IPS DF 4.7 (cell line): ENCODE measurements at regions not wholly inside any gene's neighbourhood (a gene's known extent, or its start where the extent isn't known, plus 50 kb on each side); places are given as distances from the start of the nearest gene placed in this dataset.

ENCODE experiments used
- DNase-seq: peaks from one replicate; pipeline ENCODE4 v3.0.0-alpha.2; 2013; ENCODE audit warnings: low spot score; ENCODE audit errors: extremely low read depth

DNA sequence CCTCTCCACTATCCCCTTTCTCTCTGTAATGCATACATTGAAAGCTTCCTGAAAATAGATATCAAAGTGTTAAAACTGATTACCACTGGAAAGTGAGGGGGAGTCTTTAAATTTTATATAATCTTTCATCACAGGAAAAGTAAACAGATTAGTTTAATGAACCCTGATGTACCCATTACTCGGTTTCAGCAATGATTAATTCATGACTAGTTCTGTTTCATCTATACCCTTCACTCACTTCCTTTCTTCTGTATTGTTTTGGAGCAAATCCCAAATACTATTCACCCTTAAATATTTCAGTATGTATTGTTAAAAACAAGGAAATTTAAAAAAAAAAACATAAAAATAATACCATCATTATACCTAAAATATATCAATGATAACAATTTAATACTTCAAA, 67.3 kb upstream of the TMCC3 start:
- DNase-seq: no peak

DNA sequence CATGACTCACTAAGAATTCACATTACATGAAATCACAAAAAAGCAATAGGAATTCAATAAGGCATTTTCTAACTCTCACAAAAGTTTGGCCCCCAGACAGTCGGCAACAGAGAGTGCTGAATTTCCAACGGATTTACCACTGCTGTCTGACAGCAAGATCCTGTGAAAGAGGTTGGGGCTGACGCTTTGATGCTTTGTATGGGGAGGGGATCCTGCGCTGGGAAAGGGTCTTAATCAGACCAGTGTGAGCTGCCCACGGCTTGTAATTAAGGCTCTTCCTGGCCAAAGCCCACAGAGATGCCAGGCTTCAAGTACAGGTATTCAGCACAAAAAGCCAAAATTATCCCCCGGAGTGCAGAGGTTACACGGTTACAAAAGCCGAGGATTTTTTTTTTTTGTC, 66.8 kb upstream of the TMCC3 start:
- no peak for DNase-seq

DNA sequence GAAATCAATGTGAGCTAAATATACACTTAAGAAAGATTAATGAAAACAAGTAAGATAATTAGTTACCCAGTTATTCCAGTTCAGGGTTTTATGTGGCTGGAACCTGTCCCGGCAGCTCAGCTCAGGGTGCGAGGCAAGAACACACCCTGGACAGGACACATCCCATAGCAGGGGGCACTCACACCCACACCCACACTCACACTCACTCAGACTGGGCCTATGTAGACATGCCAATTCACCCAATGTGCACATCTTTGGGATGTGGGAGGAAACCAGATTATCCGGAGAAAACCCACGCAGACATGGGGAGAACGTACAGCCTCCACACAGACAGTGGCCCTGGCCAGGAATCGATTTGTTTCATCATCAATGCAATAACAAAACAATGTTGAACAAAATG, 66.0 kb upstream of the TMCC3 start:
- no peak for DNase-seq

DNA sequence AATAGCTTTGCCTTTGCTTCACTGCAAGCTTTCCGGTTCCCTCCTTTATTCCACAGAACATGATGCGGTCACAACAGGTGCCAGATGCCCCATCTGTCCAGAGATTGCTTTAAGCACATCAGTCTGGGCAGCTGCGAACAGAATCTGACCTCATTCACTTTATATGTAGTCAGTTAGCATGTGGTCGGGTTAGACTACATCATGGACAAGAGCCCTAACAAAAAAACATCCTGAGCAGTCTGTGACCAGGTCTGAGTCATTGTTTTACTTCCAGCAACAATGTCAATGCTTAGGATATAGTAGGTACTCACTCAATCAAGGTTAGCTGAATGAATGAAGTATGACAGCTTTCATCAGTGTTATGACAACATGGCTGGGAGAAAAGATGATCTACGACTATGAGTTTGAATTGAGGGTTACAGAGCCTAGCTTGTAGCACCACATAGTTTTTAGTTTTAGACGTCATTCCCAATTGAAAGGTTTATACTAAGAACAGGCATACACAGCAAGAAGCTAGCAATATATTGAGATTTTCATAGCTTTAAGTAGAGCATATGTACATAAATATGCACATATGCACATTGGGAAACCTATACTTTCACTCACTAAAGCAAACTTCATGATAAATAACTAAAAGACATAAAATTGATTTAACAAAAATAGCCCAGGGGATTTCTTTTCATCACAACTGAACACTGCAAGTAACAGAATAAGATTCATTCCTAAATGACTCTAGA, 64.2 kb upstream of the TMCC3 start:
- DNase-seq: no peak

DNA sequence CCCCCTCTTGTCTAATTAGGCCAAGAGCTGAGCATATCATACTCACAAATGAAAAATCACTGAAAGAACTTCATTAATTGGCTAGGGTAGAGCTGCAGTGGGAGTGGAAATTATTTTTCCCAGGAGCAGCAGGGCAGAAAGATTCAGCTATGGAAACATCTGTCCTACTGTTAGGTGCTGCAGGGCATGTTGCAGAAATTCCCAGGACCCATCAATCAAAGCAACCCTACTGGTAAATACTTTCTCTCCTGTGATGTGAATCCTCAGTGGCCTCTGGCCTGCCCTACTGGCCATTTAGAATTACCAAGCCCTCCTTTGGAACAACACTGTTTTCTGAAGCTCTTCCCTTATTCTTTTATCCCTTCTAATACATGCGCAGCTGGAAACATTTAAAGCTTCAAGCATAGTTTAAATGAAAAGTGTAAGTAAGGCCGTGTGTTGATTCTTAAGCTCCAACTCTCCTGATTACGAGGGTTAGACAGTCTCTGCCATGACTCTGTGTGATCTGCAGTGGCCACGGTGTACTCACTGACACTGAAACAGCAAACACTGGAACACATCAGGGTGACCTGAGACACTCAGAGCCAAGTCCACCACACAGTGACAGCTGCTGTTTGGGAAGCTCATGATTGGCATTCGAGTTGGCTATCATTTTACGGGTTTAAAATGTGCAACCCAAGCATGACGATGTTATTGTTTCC, 62.6 kb upstream of the TMCC3 start:
- DNase-seq: no peak

DNA sequence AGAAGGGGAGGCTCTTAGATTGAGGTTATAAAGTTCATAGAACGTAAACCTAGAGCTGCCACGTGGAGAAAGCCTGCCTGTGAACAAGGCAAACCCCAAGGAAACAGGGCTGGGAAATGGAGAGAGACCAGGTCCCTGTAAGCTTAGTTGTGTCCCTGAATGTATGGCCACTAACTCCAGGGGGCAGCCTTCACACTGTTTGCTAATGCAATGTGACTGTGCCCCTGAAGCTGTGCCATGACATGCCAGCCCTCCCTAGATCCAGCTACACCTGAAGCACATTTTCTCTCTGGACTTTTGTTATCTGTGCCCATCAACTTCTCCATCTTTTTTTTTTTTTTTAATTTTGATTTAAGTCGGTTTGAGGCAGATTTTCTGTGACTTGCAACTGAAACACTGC, 60.6 kb upstream of the TMCC3 start:
- DNase-seq: no peak

DNA sequence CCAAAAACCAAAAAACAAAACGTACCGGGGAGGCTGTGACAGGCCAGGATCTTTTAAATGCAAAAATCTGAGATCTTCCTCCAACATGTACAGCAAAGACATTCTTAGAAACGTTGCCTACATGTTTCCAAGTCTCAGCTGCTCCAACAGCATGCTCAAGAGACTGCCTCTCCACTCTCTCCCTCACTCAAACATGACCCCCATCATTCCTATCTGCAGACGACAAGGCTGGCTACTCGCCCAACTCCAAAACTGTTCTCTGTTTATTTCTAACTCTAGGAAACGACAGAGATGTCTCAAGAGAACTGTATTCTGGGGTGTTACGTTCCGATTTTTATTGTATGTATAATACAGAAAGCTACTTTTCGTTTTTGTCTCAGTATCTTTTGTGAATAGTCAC, 57.5 kb upstream of the TMCC3 start:
- no peak for DNase-seq

DNA sequence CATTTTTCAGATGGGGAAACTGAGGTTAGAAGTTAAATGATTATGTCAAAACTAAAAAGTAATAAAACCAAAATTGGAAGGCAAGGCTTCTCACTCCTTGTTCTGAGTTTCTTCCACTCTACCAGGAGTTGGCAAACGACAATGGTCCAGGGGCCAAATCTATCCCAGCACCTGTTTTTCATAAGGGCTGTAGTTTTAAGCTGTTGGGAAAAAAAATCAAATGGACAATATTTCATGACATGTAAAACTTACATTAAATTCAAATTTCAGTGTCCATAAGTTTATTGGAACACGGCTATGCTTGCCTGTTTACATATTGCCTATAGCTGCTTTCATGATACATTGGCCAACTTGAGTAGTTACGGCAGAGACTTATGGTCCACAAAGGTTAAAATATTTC, 56.7 kb upstream of the TMCC3 start:
- DNase-seq: no peak

DNA sequence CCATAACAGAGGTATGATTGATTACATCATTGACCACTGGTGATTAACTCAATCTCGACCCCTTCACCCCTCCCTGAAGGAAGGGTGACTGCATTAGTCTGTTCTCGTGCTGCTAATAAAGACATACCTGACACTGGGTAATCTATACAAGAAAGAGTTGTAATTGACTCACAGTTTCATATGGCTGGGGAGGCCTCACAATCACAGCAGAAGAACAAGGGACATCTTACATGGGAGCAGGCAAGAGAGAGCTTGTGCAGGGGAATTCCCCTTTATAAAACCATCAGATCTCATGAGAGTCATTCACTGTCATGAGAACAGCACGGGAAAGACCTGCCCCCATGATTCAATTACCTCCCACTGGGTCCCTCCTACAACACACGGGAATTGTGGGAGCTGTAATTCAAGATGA, 55.9 kb upstream of the TMCC3 start:
- DNase-seq: no peak

DNA sequence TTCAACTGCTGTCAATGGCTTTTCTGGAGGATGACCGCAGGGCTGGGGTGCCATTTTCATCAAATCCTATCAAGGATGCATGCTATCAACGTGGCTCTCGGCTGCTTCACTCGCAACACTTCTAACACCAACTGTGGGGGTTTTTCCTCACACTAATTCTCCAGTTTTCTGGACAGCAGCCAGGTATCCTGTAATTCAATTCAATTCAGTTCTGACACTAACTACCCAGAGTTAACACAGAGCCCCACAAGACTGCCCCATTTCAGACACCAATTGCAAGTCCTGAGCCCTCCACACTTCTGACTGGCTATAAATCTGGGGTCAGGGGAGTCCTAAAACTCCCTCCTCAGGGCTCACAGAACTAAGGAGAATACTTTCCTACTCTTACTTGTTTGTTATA, 55.3 kb upstream of the TMCC3 start:
- no peak for DNase-seq

DNA sequence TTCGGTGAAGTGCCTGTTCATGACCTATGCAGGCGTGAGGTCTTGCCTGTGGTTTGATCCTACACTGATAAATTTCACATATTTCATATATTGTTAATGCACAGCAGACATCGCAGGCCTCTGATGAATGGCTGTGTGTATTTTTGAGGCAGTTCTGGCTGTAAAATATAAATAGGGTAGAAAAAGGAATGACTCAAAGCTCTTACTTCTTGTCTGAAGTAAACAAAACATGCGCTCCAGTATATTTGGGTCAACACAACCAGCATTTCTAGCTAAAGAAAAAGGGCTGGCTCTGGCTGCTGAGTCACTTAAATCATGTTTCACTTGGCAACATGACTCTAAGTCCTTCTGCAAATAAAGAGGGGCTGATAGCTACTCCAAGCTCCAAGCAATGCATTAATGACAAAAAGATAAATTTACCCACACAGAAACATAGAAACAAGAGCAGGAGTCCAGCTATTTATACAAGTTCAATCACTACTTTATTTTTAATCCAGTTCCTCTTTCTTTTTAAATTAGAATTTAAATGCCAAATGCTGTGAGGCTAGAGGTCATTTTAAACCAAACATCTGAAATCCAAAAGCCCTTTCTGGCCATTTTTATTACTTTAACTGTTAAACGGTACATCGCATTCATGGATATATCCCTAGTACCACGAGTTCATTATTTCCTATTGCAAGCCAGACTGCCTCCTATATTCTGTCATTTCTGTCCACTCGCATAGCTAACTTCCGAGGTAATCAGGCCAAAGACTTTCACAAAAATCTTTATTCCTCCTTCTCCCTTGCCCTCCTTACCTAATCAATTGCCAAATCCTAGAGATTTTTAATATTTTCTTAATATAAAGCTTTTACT, 54.3 kb upstream of the TMCC3 start:
- DNase-seq: no peak

DNA sequence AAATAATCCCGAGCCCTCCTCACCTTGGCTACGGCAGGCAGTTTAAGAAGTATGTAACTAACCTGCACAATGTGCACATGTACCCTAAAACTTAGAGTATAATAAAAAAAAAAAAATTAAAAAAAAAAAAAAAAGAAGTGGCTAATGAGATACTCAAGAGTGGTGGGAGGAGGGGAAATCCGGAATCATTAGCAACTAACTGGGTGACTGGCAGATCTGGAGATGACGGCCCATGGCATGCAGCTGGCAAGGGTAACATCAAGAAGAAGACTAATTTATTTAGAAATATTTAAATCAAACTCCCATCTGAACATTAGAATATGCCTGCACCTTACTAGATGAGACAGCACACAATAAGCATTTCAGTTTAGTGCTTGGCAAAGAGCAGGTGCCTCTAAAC, 52.3 kb upstream of the TMCC3 start:
- DNase-seq: no peak

DNA sequence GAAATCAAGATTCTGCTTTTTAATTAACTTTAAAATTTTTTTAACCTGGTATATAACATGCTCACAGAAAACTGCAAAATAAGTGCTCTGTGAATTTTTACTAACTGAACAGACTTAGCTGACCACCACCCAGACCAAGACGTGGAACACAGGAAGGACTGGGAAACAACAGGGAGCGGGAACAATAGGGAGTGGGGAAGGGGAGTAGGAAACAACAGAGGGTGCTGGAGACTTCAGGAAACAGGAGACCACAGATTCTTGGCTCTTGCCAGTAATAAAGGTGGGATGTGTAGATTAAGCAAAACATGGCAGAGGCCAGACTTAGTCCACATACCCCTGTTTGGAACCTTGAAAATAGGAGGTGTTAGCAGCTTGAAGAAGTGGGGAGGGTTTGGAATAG, 51.4 kb upstream of the TMCC3 start:
- DNase-seq: no peak

DNA sequence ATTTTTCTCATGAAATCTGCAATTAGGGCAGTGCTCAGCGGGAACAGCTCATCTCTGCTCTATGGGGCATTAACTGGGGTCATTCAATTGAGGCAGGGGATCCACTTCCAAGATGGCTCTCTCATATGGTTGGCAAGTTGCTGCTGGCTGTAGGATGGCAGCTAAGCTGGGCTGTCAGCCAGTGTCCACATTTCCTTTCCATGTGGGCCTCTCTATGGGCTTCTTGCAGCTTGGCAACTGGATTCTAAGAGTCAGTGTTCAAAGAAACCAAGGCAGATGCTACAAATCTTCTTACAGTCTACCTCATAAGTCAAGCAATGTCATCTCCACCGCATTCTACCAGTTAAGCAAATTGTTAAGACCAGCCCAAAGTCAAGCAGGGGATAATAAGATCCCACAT, 50.3 kb upstream of the TMCC3 start:
- no peak for DNase-seq
